HEK293 (cell line): ENCODE measurements at regions not wholly inside any gene's neighbourhood (a gene's known extent, or its start where the extent isn't known, plus 50 kb on each side); places are given as distances from the start of the nearest gene placed in this dataset.

Experiments
- CTCF ChIA-PET: fragments of 350-600 bp; formaldehyde crosslinking; extraction: SDS; loops from one replicate; lab custom pipeline; 2021; ENCODE audit warnings: antibody characterized with exemption; lab: Yijun Ruan, JAX
- POLR2A ChIA-PET: fragments of 300-600 bp; formaldehyde crosslinking; extraction: SDS; loops from one replicate; lab custom pipeline; 2020; ENCODE audit warnings: antibody characterized with exemption, inconsistent platforms; lab: Yijun Ruan, JAX
- H3K27ac ChIP-seq: fragments of 200-500 bp; sonication (Bioruptor generic); 2 replicates; pipeline ENCODE4 v1.5.1; 2014; ENCODE audit warnings: low read depth, low read length, control low read depth, inconsistent platforms; ENCODE audit errors: extremely low read depth
- H3K36me3 ChIP-seq, 2 experiments: fragments of 200-500 bp in 1 of 2; sonication (Bioruptor generic) in 1 of 2; 1 replicate in 1 of 2; 2 replicates in 1 of 2; pipeline ENCODE4 v1.5.1; 2014 to 2017; ENCODE audit warnings: inconsistent platforms in 2 of 2, low read length in 2 of 2; ENCODE audit not compliant: control insufficient read depth in 2 of 2, insufficient read depth in 1 of 2
- H3K4me1 ChIP-seq: fragments of 200-500 bp; sonication (Bioruptor generic); 2 replicates; pipeline ENCODE4 v1.5.1; 2014; ENCODE audit warnings: mild to moderate bottlenecking, low read length, inconsistent platforms; ENCODE audit not compliant: control insufficient read depth, insufficient read depth
- H3K4me3 ChIP-seq: 2 replicates; pipeline ENCODE4 v1.5.1; 2011; ENCODE audit warnings: low read depth, mild to moderate bottlenecking, control low read depth, low read length, moderate library complexity
- H3K9me3 ChIP-seq: fragments of 200-500 bp; sonication (Bioruptor generic); 2 replicates; pipeline ENCODE4 v1.5.1; 2014; ENCODE audit warnings: low read depth, low read length, inconsistent platforms; ENCODE audit not compliant: control insufficient read depth, insufficient read depth
- SP7 ChIP-seq: fragments of 450-650 bp; formaldehyde crosslinking; IDR thresholded peaks from 2 replicates; pipeline ENCODE4 v1.5.1; 2016; ENCODE audit warnings: missing biosample characterization, missing genetic modification characterization
- ZFP3 ChIP-seq: fragments of 450-650 bp; formaldehyde crosslinking; IDR thresholded peaks from 2 replicates; pipeline ENCODE4 v1.5.1; 2016; ENCODE audit warnings: low read depth, missing biosample characterization, missing genetic modification characterization
- ZNF174 ChIP-seq: fragments of 450-650 bp; formaldehyde crosslinking; IDR thresholded peaks from 2 replicates; pipeline ENCODE4 v1.5.0; 2017; ENCODE audit warnings: missing biosample characterization, mild to moderate bottlenecking, missing genetic modification characterization
- ZNF23 ChIP-seq: fragments of 450-650 bp; formaldehyde crosslinking; IDR thresholded peaks from 2 replicates; pipeline ENCODE4 v1.5.1; 2016; ENCODE audit warnings: missing biosample characterization, missing genetic modification characterization, borderline replicate concordance
- TF ChIP-seq, protein P1 (sequence below): fragments of 450-650 bp; formaldehyde crosslinking; IDR thresholded peaks from 2 replicates; pipeline ENCODE4 v1.5.1; 2016; ENCODE audit warnings: missing biosample characterization, missing genetic modification characterization
- TF ChIP-seq, protein P2 (sequence below): fragments of 450-650 bp; formaldehyde crosslinking; IDR thresholded peaks from 2 replicates; pipeline ENCODE4 v1.5.1; 2016; ENCODE audit warnings: missing biosample characterization, missing genetic modification characterization
- TF ChIP-seq, protein P3 (sequence below): fragments of 450-650 bp; formaldehyde crosslinking; IDR thresholded peaks from 2 replicates; pipeline ENCODE4 v1.5.1; 2016; ENCODE audit warnings: missing biosample characterization, missing genetic modification characterization
- TF ChIP-seq, protein P4 (sequence below): fragments of 450-650 bp; formaldehyde crosslinking; IDR thresholded peaks from 2 replicates; pipeline ENCODE4 v1.5.1; 2016; ENCODE audit warnings: missing biosample characterization, missing genetic modification characterization, low read depth
- TF ChIP-seq, protein P5 (sequence below): fragments of 450-650 bp; IDR thresholded peaks from 2 replicates; pipeline ENCODE4 v1.5.1; 2018; ENCODE audit warnings: missing biosample characterization, missing genetic modification characterization

DNA sequence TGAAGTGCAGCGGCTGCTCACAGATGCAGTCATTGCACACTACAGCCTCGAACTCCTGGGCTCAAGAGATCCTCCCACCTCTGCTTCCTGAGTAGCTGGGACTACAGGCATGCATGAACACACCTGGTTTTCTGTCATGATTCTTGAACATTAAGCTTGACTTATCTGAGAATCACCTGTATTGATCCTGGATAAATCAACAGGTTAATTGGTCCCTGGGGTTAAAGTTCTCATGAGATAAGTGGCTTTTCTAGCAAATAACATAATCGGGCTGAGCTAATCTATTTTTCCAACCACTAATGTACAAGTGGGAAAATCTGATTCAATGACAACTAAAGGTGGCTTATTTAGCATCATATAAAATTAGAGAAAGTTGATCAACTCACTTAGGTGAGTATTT, 56.0 kb upstream of the LRAT start (continued):
- no peak for TF ChIP-seq SP7 (tag by site-specific recombination)
- no peak for TF ChIP-seq ZNF174 (tag by site-specific recombination)
- TF ChIP-seq ZNF23 (tag by site-specific recombination): no peak
- TF ChIP-seq, protein P1, sequence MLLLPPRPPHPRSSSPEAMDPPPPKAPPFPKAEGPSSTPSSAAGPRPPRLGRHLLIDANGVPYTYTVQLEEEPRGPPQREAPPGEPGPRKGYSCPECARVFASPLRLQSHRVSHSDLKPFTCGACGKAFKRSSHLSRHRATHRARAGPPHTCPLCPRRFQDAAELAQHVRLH: no peak
- TF ChIP-seq, protein P2, sequence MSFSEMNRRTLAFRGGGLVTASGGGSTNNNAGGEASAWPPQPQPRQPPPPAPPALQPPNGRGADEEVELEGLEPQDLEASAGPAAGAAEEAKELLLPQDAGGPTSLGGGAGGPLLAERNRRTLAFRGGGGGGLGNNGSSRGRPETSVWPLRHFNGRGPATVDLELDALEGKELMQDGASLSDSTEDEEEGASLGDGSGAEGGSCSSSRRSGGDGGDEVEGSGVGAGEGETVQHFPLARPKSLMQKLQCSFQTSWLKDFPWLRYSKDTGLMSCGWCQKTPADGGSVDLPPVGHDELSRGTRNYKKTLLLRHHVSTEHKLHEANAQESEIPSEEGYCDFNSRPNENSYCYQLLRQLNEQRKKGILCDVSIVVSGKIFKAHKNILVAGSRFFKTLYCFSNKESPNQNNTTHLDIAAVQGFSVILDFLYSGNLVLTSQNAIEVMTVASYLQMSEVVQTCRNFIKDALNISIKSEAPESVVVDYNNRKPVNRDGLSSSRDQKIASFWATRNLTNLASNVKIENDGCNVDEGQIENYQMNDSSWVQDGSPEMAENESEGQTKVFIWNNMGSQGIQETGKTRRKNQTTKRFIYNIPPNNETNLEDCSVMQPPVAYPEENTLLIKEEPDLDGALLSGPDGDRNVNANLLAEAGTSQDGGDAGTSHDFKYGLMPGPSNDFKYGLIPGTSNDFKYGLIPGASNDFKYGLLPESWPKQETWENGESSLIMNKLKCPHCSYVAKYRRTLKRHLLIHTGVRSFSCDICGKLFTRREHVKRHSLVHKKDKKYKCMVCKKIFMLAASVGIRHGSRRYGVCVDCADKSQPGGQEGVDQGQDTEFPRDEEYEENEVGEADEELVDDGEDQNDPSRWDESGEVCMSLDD (tag by site-specific recombination): no peak
- TF ChIP-seq, protein P3, sequence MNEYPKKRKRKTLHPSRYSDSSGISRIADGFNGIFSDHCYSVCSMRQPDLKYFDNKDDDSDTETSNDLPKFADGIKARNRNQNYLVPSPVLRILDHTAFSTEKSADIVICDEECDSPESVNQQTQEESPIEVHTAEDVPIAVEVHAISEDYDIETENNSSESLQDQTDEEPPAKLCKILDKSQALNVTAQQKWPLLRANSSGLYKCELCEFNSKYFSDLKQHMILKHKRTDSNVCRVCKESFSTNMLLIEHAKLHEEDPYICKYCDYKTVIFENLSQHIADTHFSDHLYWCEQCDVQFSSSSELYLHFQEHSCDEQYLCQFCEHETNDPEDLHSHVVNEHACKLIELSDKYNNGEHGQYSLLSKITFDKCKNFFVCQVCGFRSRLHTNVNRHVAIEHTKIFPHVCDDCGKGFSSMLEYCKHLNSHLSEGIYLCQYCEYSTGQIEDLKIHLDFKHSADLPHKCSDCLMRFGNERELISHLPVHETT (tag by site-specific recombination): no peak

DNA sequence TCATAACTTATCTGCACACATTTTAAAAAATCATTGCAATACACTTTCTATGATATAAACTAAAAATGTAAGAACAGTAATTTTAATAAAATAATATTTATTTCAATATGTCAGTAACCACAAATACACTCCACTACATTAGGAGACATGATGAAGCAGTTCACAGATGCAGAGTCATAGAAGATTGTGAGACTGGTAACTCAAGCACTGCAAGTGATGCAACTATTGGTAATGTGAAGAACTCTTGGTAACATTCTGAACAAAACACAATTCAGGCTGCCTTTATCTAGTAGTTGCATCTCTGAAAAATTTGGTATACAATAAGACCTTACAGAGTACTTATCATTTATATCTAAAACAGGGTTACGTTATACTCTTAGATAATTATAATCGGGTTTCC, 52.6 kb upstream of the LRAT start:
- no peaks in the 10 kb centered on the region for H3K36me3 ChIP-seq
- no peaks in the 10 kb centered on the region for H3K4me1 ChIP-seq
- POLR2A ChIA-PET: no interaction called here
- H3K4me3 ChIP-seq: no peak overlapping the region
- H3K9me3 ChIP-seq: no peaks in the 10 kb centered on the region
- H3K27ac ChIP-seq: no peak overlapping the region
- CTCF ChIA-PET: no interaction called here
- no peak for TF ChIP-seq ZFP3
- TF ChIP-seq, protein P4, sequence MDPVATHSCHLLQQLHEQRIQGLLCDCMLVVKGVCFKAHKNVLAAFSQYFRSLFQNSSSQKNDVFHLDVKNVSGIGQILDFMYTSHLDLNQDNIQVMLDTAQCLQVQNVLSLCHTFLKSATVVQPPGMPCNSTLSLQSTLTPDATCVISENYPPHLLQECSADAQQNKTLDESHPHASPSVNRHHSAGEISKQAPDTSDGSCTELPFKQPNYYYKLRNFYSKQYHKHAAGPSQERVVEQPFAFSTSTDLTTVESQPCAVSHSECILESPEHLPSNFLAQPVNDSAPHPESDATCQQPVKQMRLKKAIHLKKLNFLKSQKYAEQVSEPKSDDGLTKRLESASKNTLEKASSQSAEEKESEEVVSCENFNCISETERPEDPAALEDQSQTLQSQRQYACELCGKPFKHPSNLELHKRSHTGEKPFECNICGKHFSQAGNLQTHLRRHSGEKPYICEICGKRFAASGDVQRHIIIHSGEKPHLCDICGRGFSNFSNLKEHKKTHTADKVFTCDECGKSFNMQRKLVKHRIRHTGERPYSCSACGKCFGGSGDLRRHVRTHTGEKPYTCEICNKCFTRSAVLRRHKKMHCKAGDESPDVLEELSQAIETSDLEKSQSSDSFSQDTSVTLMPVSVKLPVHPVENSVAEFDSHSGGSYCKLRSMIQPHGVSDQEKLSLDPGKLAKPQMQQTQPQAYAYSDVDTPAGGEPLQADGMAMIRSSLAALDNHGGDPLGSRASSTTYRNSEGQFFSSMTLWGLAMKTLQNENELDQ (tag by site-specific recombination): no peak

DNA sequence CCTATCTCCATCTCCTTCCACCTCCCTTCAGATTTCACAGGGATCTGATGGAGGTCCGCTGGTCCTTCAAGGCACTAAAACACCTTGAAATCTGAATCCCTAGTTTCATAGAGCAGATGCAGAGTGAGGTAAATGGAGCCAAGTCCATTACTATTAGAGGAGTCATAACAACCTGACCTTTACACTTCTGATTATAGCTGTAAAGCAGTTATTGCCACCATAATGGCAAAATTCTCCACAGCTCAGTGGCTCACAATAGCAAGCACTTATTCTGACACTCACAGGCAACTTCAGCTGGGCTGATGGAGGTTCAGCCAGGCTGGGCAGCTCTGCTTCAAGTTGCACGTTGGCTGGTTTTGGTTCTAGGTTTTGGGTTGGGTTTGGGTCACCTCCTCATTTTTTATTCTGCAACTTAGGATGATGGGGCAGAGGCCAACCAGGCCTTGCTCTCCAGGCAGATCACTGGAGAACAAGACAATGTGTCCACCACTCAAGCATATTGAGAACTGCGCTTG, 51.4 kb upstream of the LRAT start:
- Histone ChIP-seq H3K27ac (no peak overlapping the region), H3K36me3 (no peaks in the 10 kb centered on the region), H3K4me3 (no peak overlapping the region), H3K9me3 (no peaks in the 10 kb centered on the region), H3K4me1 (no peaks in the 10 kb centered on the region)
- ChIA-PET POLR2A (no interaction called here), CTCF (no interaction called here)
- TF ChIP-seq, protein P5, sequence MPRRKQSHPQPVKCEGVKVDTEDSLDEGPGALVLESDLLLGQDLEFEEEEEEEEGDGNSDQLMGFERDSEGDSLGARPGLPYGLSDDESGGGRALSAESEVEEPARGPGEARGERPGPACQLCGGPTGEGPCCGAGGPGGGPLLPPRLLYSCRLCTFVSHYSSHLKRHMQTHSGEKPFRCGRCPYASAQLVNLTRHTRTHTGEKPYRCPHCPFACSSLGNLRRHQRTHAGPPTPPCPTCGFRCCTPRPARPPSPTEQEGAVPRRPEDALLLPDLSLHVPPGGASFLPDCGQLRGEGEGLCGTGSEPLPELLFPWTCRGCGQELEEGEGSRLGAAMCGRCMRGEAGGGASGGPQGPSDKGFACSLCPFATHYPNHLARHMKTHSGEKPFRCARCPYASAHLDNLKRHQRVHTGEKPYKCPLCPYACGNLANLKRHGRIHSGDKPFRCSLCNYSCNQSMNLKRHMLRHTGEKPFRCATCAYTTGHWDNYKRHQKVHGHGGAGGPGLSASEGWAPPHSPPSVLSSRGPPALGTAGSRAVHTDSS: no peak
